DND-41 (cell line): ENCODE measurements at regions not wholly inside any gene's neighbourhood (a gene's known extent, or its start where the extent isn't known, plus 50 kb on each side); places are given as distances from the start of the nearest gene placed in this dataset.

ENCODE experiments used
- ATAC-seq: fragments of 200-7000 bp; cut with Tn5 transposase; 3 replicates; pipeline ENCODE4 v1.9.1; 2021; ENCODE audit warnings: low read depth; ENCODE audit not compliant: insufficient read depth
- DNase-seq: peaks from one replicate; pipeline ENCODE4 v3.0.0-alpha.2; 2020
- H2AFZ ChIP-seq: 2 replicates; pipeline ENCODE4 v1.6.0; 2012; ENCODE audit warnings: low read depth, low read length
- H3K27ac ChIP-seq: 2 replicates; pipeline ENCODE4 v1.5.1; 2012; ENCODE audit warnings: low read length, inconsistent platforms
- H3K27me3 ChIP-seq: fragments of 200-600 bp; sonication (generic); 2 replicates; pipeline ENCODE4 v1.6.0; 2012; ENCODE audit warnings: low read length, mild to moderate bottlenecking, inconsistent platforms; ENCODE audit not compliant: insufficient read depth, poor library complexity
- H3K36me3 ChIP-seq: 2 replicates; pipeline ENCODE4 v1.5.1; 2012; ENCODE audit warnings: low read length, inconsistent platforms; ENCODE audit not compliant: insufficient read depth
- H3K4me1 ChIP-seq: 2 replicates; pipeline ENCODE4 v1.5.1; 2012; ENCODE audit warnings: mild to moderate bottlenecking, low read length; ENCODE audit not compliant: insufficient read depth
- H3K4me2 ChIP-seq: 2 replicates; pipeline ENCODE4 v1.6.0; 2012; ENCODE audit warnings: mild to moderate bottlenecking, moderate library complexity, low read length, inconsistent platforms; ENCODE audit not compliant: insufficient read depth
- H3K4me3 ChIP-seq, 2 experiments: fragments of 200-600 bp in 1 of 2; shearing (Covaris generic) in 1 of 2; 2 replicates each; pipeline ENCODE4 v1.5.1; 2012 to 2016; ENCODE audit warnings: inconsistent platforms in 2 of 2, low read length in 2 of 2, mild to moderate bottlenecking in 2 of 2, low read depth in 1 of 2, moderate library complexity in 1 of 2
- H3K79me2 ChIP-seq: 2 replicates; pipeline ENCODE4 v1.6.0; 2012; ENCODE audit warnings: low read length, inconsistent platforms; ENCODE audit not compliant: insufficient read depth
- H3K9ac ChIP-seq: 2 replicates; pipeline ENCODE4 v1.6.0; 2012; ENCODE audit warnings: low read depth, mild to moderate bottlenecking, inconsistent platforms, low read length, moderate library complexity
- H3K9me3 ChIP-seq: 2 replicates; pipeline ENCODE4 v1.5.1; 2012; ENCODE audit warnings: low read length, moderate library complexity, mild to moderate bottlenecking, inconsistent platforms; ENCODE audit not compliant: insufficient read depth, severe bottlenecking
- H4K20me1 ChIP-seq: 2 replicates; pipeline ENCODE4 v1.6.0; 2012; ENCODE audit warnings: low read length; ENCODE audit not compliant: insufficient read depth
- CTCF ChIP-seq: IDR thresholded peaks from 2 replicates; pipeline ENCODE4 v1.5.1; 2012; ENCODE audit warnings: borderline replicate concordance, low read length, moderate library complexity, mild to moderate bottlenecking; ENCODE audit not compliant: poor library complexity, severe bottlenecking; ENCODE audit errors: extremely low read depth
- EZH2 ChIP-seq: IDR thresholded peaks from 3 replicates; pipeline ENCODE4 v1.6.1; 2012; ENCODE audit warnings: borderline replicate concordance, low read depth, mild to moderate bottlenecking, moderate library complexity, low read length, inconsistent platforms; ENCODE audit not compliant: severe bottlenecking

- H3K27ac ChIP-seq, result no peak overlapping the region
- no peaks in the 10 kb centered on the region for H3K27me3 ChIP-seq
- H3K4me1 ChIP-seq, result no peaks in the 10 kb centered on the region
- DNase-seq (no peak), ATAC-seq (no peak)
- no peak overlapping the region for H3K9ac ChIP-seq
- no peaks in the 10 kb centered on the region for H3K36me3 ChIP-seq
- H3K4me3 ChIP-seq, result no peak overlapping the region
- no peak for TF ChIP-seq CTCF
- no peak for TF ChIP-seq EZH2
- H2AFZ ChIP-seq, result no peak overlapping the region
- H4K20me1 ChIP-seq, result no peaks in the 10 kb centered on the region
- H3K9me3 ChIP-seq, result no peaks in the 10 kb centered on the region
- H3K79me2 ChIP-seq, result no peaks in the 10 kb centered on the region
- no peak overlapping the region for H3K4me2 ChIP-seq
Observed at GRCh38 chr15:70219256-70219895, 121.7 kb upstream of the TLE3 start.

GRCh38 chr15:70217226-70218160 is 119.8 kb upstream of the TLE3 start:
- Histone ChIP-seq H3K9ac (no peak overlapping the region), H3K9me3 (no peaks in the 10 kb centered on the region), H2AFZ (no peak overlapping the region), H3K4me1 (no peaks in the 10 kb centered on the region), H3K27ac (no peak overlapping the region), H3K79me2 (no peaks in the 10 kb centered on the region), H3K4me2 (no peak overlapping the region), H3K36me3 (no peaks in the 10 kb centered on the region), H3K4me3 (no peak overlapping the region), H4K20me1 (no peaks in the 10 kb centered on the region), H3K27me3 (no peaks in the 10 kb centered on the region)
- DNase-seq, result no peak
- no peak for ATAC-seq
- TF ChIP-seq CTCF, result no peak

GRCh38 chr15:70215951-70216350 is 118.2 kb upstream of the TLE3 start:
- TF ChIP-seq EZH2 (no peak), CTCF (no peak)
- no peak overlapping the region for H3K4me3 ChIP-seq
- no peaks in the 10 kb centered on the region for H4K20me1 ChIP-seq
- no peaks in the 10 kb centered on the region for H3K4me1 ChIP-seq
- no peak overlapping the region for H3K27ac ChIP-seq
- H3K27me3 ChIP-seq, result no peaks in the 10 kb centered on the region
- H2AFZ ChIP-seq, result no peak overlapping the region
- H3K36me3 ChIP-seq, result no peaks in the 10 kb centered on the region
- ATAC-seq, result no peak
- H3K9me3 ChIP-seq, result no peaks in the 10 kb centered on the region
- no peak overlapping the region for H3K9ac ChIP-seq
- no peaks in the 10 kb centered on the region for H3K79me2 ChIP-seq
- no peak for DNase-seq
- H3K4me2 ChIP-seq, result no peak overlapping the region
